ENCODE measurements at regions not wholly inside any gene's neighbourhood (a gene's known extent, or its start where the extent isn't known, plus 50 kb on each side); places are given as distances from the start of the nearest gene placed in this dataset.

DNA sequence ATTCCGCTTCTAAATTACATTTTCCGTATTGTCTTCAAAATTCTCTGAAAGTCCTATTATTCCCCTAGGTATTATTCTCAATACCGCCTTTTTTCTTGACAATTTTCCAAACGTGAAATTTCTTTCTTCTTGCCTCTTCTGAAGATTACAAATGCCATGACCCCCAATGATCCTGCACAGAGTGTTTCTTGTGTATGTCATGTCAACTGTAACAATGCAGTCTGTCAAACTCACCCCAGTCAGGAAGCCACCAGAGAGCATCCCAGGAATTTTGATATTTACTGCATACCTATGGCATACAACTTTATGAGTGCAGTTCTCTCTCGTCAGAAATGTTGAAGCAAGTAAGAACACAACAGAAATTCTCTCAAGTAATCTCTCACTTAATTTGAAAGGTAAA lies 847.3 kb upstream of the CDH8 start:
- no peaks in the 10 kb centered on the region for H3K79me2 ChIP-seq (ENCODE audit: low read length)
- no peak overlapping the region for H3K27ac ChIP-seq (ENCODE audit: low read length)
- no peaks in the 10 kb centered on the region for H3F3A ChIP-seq (ENCODE audit: insufficient read depth, low read length)
- H3K4me1 ChIP-seq (ENCODE audit: low read length), result no peaks in the 10 kb centered on the region
- H3K36me3 ChIP-seq (replicated peaks; ENCODE audit: insufficient read depth, low read length), result no peaks in the 10 kb centered on the region
- no peak overlapping the region for H3K4me3 ChIP-seq (ENCODE audit: low read length)
- H3K4me2 ChIP-seq (ENCODE audit: low read depth, low read length), result no peak overlapping the region
- no peaks in the 10 kb centered on the region for H3K27me3 ChIP-seq (replicated peaks; ENCODE audit: insufficient read depth, low read length)
- DNase-seq, result no peak
- no peak overlapping the region for H3K9ac ChIP-seq (ENCODE audit: low read length)
- no peaks in the 10 kb centered on the region for H4K20me1 ChIP-seq (ENCODE audit: insufficient read depth, low read length)
- no peak overlapping the region for H2AFZ ChIP-seq (ENCODE audit: low read length)
- no peak for TF ChIP-seq EZH2 (optimal IDR thresholded peaks at IDR 0.05; ENCODE audit: low read depth, low read length)
- TF ChIP-seq, protein P1, sequence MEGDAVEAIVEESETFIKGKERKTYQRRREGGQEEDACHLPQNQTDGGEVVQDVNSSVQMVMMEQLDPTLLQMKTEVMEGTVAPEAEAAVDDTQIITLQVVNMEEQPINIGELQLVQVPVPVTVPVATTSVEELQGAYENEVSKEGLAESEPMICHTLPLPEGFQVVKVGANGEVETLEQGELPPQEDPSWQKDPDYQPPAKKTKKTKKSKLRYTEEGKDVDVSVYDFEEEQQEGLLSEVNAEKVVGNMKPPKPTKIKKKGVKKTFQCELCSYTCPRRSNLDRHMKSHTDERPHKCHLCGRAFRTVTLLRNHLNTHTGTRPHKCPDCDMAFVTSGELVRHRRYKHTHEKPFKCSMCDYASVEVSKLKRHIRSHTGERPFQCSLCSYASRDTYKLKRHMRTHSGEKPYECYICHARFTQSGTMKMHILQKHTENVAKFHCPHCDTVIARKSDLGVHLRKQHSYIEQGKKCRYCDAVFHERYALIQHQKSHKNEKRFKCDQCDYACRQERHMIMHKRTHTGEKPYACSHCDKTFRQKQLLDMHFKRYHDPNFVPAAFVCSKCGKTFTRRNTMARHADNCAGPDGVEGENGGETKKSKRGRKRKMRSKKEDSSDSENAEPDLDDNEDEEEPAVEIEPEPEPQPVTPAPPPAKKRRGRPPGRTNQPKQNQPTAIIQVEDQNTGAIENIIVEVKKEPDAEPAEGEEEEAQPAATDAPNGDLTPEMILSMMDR (IDR thresholded peaks at IDR 0.05; ENCODE audit: low read length), result no peak
- no peak for TF ChIP-seq EZH2phosphoT487 (IDR thresholded peaks at IDR 0.05; ENCODE audit: low read length)
- no peaks in the 10 kb centered on the region for H3K9me3 ChIP-seq (replicated peaks; ENCODE audit: insufficient read depth, low read length)
- H3K9me2 ChIP-seq (replicated peaks; ENCODE audit: insufficient read depth, low read length), result no peaks in the 10 kb centered on the region

DNA sequence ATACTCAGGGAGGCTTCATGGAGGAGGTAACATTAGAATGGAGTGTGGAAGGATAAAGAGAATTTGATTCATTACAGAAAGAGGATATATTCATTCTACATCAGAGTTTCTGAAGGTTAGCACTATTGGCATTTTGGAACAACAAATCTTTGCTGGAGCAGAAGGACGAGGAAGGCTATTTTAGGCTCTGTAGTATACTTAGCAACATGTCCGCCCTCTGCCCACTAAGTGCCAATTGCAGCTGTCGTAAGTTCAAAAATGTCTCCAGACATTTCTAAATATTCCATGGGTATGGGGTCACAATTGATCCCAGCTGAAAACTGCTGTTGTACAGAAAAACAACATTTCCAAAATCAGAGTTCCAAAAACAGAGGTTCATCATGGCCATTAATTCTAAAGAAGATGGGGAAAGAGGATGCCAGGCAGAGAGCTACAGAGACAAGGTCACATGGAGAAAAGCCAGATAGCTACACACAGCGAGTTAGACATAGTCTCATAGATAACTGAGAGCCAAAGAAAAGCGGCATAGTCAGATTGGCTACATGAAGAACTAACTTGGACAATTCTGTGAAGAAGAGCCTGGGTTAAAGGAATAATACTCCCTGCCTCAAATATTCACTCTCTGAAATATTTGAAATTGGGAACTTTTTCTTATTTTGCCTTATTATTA lies 846.4 kb upstream of the CDH8 start:
- no peak for DNase-seq
- Histone ChIP-seq H3K27me3 (replicated peaks; ENCODE audit: insufficient read depth, low read length) (no peaks in the 10 kb centered on the region), H3K4me1 (ENCODE audit: low read length) (no peaks in the 10 kb centered on the region), H3K4me2 (ENCODE audit: low read depth, low read length) (no peak overlapping the region), H3K36me3 (replicated peaks; ENCODE audit: insufficient read depth, low read length) (no peaks in the 10 kb centered on the region), H3K4me3 (ENCODE audit: low read length) (no peak overlapping the region), H3F3A (ENCODE audit: insufficient read depth, low read length) (no peaks in the 10 kb centered on the region), H3K9ac (ENCODE audit: low read length) (no peak overlapping the region), H2AFZ (ENCODE audit: low read length) (no peak overlapping the region), H3K9me2 (replicated peaks; ENCODE audit: insufficient read depth, low read length) (no peaks in the 10 kb centered on the region), H4K20me1 (ENCODE audit: insufficient read depth, low read length) (no peaks in the 10 kb centered on the region), H3K79me2 (ENCODE audit: low read length) (no peaks in the 10 kb centered on the region), H3K9me3 (replicated peaks; ENCODE audit: insufficient read depth, low read length) (no peaks in the 10 kb centered on the region), H3K27ac (ENCODE audit: low read length) (no peak overlapping the region)
- no peak for TF ChIP-seq EZH2 (optimal IDR thresholded peaks at IDR 0.05; ENCODE audit: low read depth, low read length)
- TF ChIP-seq EZH2phosphoT487 (IDR thresholded peaks at IDR 0.05; ENCODE audit: low read length), result no peak
- TF ChIP-seq, protein P1 (IDR thresholded peaks at IDR 0.05; ENCODE audit: low read length), result no peak

DNA sequence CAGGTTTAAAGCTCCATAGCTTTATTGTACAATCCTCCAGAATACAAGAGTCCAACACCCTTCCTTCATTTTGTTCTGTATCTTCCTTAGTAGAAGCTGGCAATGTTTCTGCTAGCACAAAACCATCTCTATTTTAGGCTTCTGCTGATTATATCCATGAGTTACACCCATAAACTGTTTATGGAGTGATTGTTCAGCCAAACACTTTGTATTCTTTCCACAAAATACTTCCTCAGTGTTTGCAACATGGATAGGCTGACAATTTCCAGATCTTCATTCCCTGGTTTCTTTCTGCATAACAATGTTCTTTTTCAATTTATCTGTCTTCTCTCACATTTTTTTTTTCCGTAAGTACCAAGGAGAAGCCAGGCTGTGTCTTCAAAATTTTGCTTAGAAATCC lies 839.9 kb upstream of the CDH8 start:
- Histone ChIP-seq H3K36me3 (replicated peaks; ENCODE audit: insufficient read depth, low read length) (no peaks in the 10 kb centered on the region), H3K9ac (ENCODE audit: low read length) (no peak overlapping the region), H3K4me1 (ENCODE audit: low read length) (no peaks in the 10 kb centered on the region), H4K20me1 (ENCODE audit: insufficient read depth, low read length) (no peaks in the 10 kb centered on the region), H3K27me3 (replicated peaks; ENCODE audit: insufficient read depth, low read length) (no peaks in the 10 kb centered on the region), H3K4me3 (ENCODE audit: low read length) (no peak overlapping the region), H3K4me2 (ENCODE audit: low read depth, low read length) (no peak overlapping the region), H3K9me2 (replicated peaks; ENCODE audit: insufficient read depth, low read length) (no peaks in the 10 kb centered on the region), H3K79me2 (ENCODE audit: low read length) (no peaks in the 10 kb centered on the region), H3F3A (ENCODE audit: insufficient read depth, low read length) (no peaks in the 10 kb centered on the region), H2AFZ (ENCODE audit: low read length) (no peak overlapping the region), H3K9me3 (replicated peaks; ENCODE audit: insufficient read depth, low read length) (no peaks in the 10 kb centered on the region), H3K27ac (ENCODE audit: low read length) (no peak overlapping the region)
- no peak for DNase-seq
- TF ChIP-seq EZH2 (optimal IDR thresholded peaks at IDR 0.05; ENCODE audit: low read depth, low read length), result no peak
- TF ChIP-seq EZH2phosphoT487 (IDR thresholded peaks at IDR 0.05; ENCODE audit: low read length), result no peak
- TF ChIP-seq, protein P1 (IDR thresholded peaks at IDR 0.05; ENCODE audit: low read length), result no peak
